K562 (cell line): ENCODE measurements at regions not wholly inside any gene's neighbourhood (a gene's known extent, or its start where the extent isn't known, plus 50 kb on each side); places are given as distances from the start of the nearest gene placed in this dataset.

Experiments
- ATAC-seq: fragments of 200-7000 bp; cut with Tn5 transposase; 3 replicates; pipeline ENCODE4 v1.9.1; 2020; ENCODE audit warnings: moderate library complexity
- BruUV-seq: library from RNA; stranded (reverse); fragments of 400-500 nt; replicated peaks from 2 replicates; lab custom pipeline; 2021; lab: Mats Ljungman, UMichigan
- CTCF ChIA-PET: fragments of 300-600 bp; formaldehyde crosslinking; extraction: SDS; loops from one replicate; lab custom pipeline; 2021; ENCODE audit warnings: low intra/inter-chr PET ratio; lab: Yijun Ruan, JAX
- POLR2A ChIA-PET: fragments of 300-600, 350-650 bp; sonication (Branson Sonifier 250); formaldehyde crosslinking; extraction: SDS; loops from one replicate; lab custom pipeline; 2021; ENCODE audit warnings: antibody characterized with exemption, inconsistent platforms; lab: Yijun Ruan, JAX
- DNase-seq, 4 experiments: peaks; one replicate each; pipeline versions ENCODE4 v3.0.0 to v3.0.0-alpha.2; 2011 to 2018; ENCODE audit warnings: low spot score in 3 of 4, mixed read lengths in 3 of 4; ENCODE audit errors: extremely low read depth in 1 of 4
- FAIRE-seq: peaks from 2 replicates; lab custom pipeline; 2011; peaks lifted over from hg19 to GRCh38; lab: Jason Lieb, UNC
- H2AFZ ChIP-seq: 2 replicates; pipeline ENCODE4 v1.6.0; 2011; ENCODE audit warnings: low read depth, low read length, control low read depth, inconsistent platforms
- H3K27ac ChIP-seq: fragments of 200-600 bp; 3 replicates; pipeline ENCODE4 v1.8.0; 2011; ENCODE audit warnings: low read depth, mild to moderate bottlenecking, control low read depth, inconsistent platforms, low read length, moderate library complexity, mixed read lengths; ENCODE audit errors: extremely low read depth
- H3K27me3 ChIP-seq, 2 experiments: fragments of 300-600 bp in 1 of 2; 2 replicates in 1 of 2; 3 replicates in 1 of 2; pipeline versions ENCODE4 v1.6.0 to v1.8.0; 2011; ENCODE audit warnings: inconsistent platforms in 2 of 2, low read length in 2 of 2, mild to moderate bottlenecking in 1 of 2, mixed read lengths in 1 of 2, moderate library complexity in 1 of 2; ENCODE audit not compliant: control insufficient read depth in 2 of 2, insufficient read depth in 2 of 2
- H3K36me3 ChIP-seq: fragments of 300-600 bp; 3 replicates; pipeline ENCODE4 v1.8.0; 2011; ENCODE audit warnings: mild to moderate bottlenecking, low read length, inconsistent platforms; ENCODE audit not compliant: control insufficient read depth, insufficient read depth
- H3K4me1 ChIP-seq, 2 experiments: fragments of 200-600 bp in 1 of 2; replicated peaks in 1 of 2; 2 replicates in 1 of 2; 3 replicates in 1 of 2; pipeline versions ENCODE4 v1.5.1 to v1.8.0; 2011; ENCODE audit warnings: inconsistent platforms in 2 of 2, low read length in 2 of 2, mild to moderate bottlenecking in 1 of 2, mixed read lengths in 1 of 2, moderate library complexity in 1 of 2; ENCODE audit not compliant: control insufficient read depth in 2 of 2, insufficient read depth in 2 of 2
- H3K4me2 ChIP-seq: 2 replicates; pipeline ENCODE4 v1.6.1; 2011; ENCODE audit warnings: low read length, control low read depth, inconsistent platforms, mixed read lengths; ENCODE audit not compliant: insufficient read depth
- H3K4me3 ChIP-seq: fragments of 200-600 bp; sonication (generic), shearing (Covaris generic); 2 replicates; pipeline ENCODE4 v1.5.1; 2016; ENCODE audit warnings: control low read depth, inconsistent platforms
- H3K79me2 ChIP-seq: fragments of 200-600 bp; 3 replicates; pipeline ENCODE4 v1.8.0; 2011; ENCODE audit warnings: low read length, inconsistent platforms; ENCODE audit not compliant: control insufficient read depth, insufficient read depth
- H3K9ac ChIP-seq, 2 experiments: 2 replicates each; pipeline versions ENCODE4 v1.6.0 to v1.6.1; 2011; ENCODE audit warnings: low read depth in 2 of 2, low read length in 2 of 2, control low read depth in 1 of 2, inconsistent platforms in 1 of 2, mild to moderate bottlenecking in 1 of 2, mixed read lengths in 1 of 2; ENCODE audit not compliant: insufficient read depth in 1 of 2
- H3K9me1 ChIP-seq: one replicate; pipeline ENCODE4 v1.6.0; 2011; ENCODE audit warnings: inconsistent platforms, mild to moderate bottlenecking, low read length, moderate library complexity; ENCODE audit not compliant: control insufficient read depth, insufficient read depth
- H3K9me3 ChIP-seq: replicated peaks from 2 replicates; pipeline ENCODE4 v1.5.1; 2011; ENCODE audit warnings: low read depth, low read length, inconsistent platforms; ENCODE audit not compliant: control insufficient read depth, insufficient read depth
- H4K20me1 ChIP-seq: replicated peaks from 2 replicates; pipeline ENCODE4 v1.6.1; 2011; ENCODE audit warnings: low read length, inconsistent platforms, mixed read lengths; ENCODE audit not compliant: control insufficient read depth, insufficient read depth
- COPS2 ChIP-seq: fragments of 450-650 bp; conservative IDR thresholded peaks from 2 replicates; pipeline ENCODE4 v1.6.1; 2016; ENCODE audit warnings: mild to moderate bottlenecking, moderate library complexity
- HDAC6 ChIP-seq: IDR thresholded peaks from 2 replicates; pipeline ENCODE4 v1.6.1; 2012; ENCODE audit warnings: low read depth, mild to moderate bottlenecking, control low read depth, inconsistent platforms, low read length, moderate library complexity
- HNRNPK ChIP-seq: fragments of 200-400 bp; formaldehyde crosslinking; IDR thresholded peaks from one replicate; pipeline ENCODE4 v1.6.1; 2018; ENCODE audit warnings: mild to moderate bottlenecking, low read depth, low read length; ENCODE audit not compliant: poor library complexity, severe bottlenecking
- HOXB6 ChIP-seq: fragments of 250-450 bp; sonication (Bioruptor Pico); IDR thresholded peaks from 2 replicates; pipeline ENCODE4 v1.5.1; 2022; ENCODE audit warnings: mild to moderate bottlenecking, borderline replicate concordance
- MEIS2 ChIP-seq: fragments of 450-650 bp; IDR thresholded peaks from 2 replicates; pipeline ENCODE4 v1.6.1; 2014; ENCODE audit warnings: mild to moderate bottlenecking; ENCODE audit not compliant: partially characterized antibody
- SAFB ChIP-seq: fragments of 200-400 bp; formaldehyde crosslinking; IDR thresholded peaks from 2 replicates; pipeline ENCODE4 v1.6.1; 2017; ENCODE audit warnings: low read depth, low read length, borderline replicate concordance
- SOX6 ChIP-seq: fragments of 450-650 bp; IDR thresholded peaks from 2 replicates; pipeline ENCODE4 v1.6.1; 2014; ENCODE audit warnings: mild to moderate bottlenecking
- TCF3 ChIP-seq: sonication (generic); formaldehyde crosslinking; IDR thresholded peaks from 2 replicates; pipeline ENCODE4 v1.4.0; 2020; ENCODE audit warnings: mild to moderate bottlenecking, missing genetic modification reagents
- ZFPM2 ChIP-seq: fragments of 250-450 bp; sonication (Bioruptor Pico); IDR thresholded peaks from 2 replicates; pipeline ENCODE4 v1.5.1; 2022; ENCODE audit warnings: mild to moderate bottlenecking
- ZNF507 ChIP-seq: conservative IDR thresholded peaks from 2 replicates; pipeline ENCODE4 v1.6.1; 2017; ENCODE audit warnings: missing genetic modification characterization, missing compliant biosample characterization
- ZNF766 ChIP-seq: fragments of 200-800 bp; sonication (Bioruptor generic); conservative IDR thresholded peaks from 2 replicates; pipeline ENCODE4 v1.6.1; 2016; ENCODE audit warnings: missing genetic modification characterization, missing compliant biosample characterization
- ZNF79 ChIP-seq: fragments of 250-450 bp; sonication (Bioruptor Pico); IDR thresholded peaks from 2 replicates; pipeline ENCODE4 v1.4.0; 2020; ENCODE audit warnings: low read depth, mild to moderate bottlenecking, moderate library complexity
- WGBS: fragments of 100-300 bp; shearing (Covaris generic); methylation state at CpG from one replicate; pipeline ENCODE4 v1.1.6; 2016; ENCODE audit warnings: low coverage, mixed read lengths; ENCODE audit not compliant: insufficient coverage; ENCODE audit errors: missing lambda C conversion rate; 5-methylcytosine and 5-hydroxymethylcytosine counted together
- in situ Hi-C: fragments of 300-500 bp; cut with MboI; formaldehyde crosslinking; loops from 4 replicates; pipeline ENCODE4 v1.15.0; 2018; ENCODE audit warnings: inconsistent platforms, mixed read lengths
- intact Hi-C: fragments of 100-400 bp; cut with micrococcal nuclease; formaldehyde crosslinking; loops from 2 replicates; pipeline ENCODE4 v1.14.2; 2022

DNA sequence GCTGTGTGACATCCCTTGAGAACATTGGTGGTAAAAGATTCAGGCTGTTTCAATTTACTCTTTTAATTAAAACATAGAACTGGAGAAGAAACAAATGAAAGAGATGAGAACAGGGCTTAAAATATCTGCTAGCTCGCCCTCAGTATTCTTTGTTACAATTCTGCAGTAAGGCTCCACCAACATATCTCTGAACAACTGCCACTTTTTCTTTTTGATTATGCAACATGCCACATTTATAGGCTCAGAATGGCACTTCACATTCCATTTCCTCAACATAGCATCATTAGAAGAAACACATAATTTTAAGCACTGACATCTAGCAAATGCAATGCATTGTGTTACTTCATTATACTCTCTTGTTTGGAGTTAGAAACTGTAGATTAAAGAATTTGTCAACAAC lies 1315.2 kb downstream of the LRFN5 start:
- FAIRE-seq (no peak), DNase-seq (no peak), ATAC-seq (no peak)
- H3K4me2 ChIP-seq, result no peak overlapping the region
- H3K27ac ChIP-seq, result no peak overlapping the region
- no peak overlapping the region for H3K4me3 ChIP-seq
- BruUV-seq, result no TSS peak
- ChIA-PET POLR2A (interaction anchor here (0.7 kb wide), 1 partner anchor 887 kb away, joined by 3 read pairs; no protein-coding TSS in a partner anchor), CTCF (no interaction called here)
- in situ Hi-C loops, result no loop called here
- no peaks in the 10 kb centered on the region for H3K27me3 ChIP-seq
- no peak overlapping the region for H3K9ac ChIP-seq
- WGBS, result 13% methylated on average over 1 of the region's 1 CpG
- H4K20me1 ChIP-seq, result no peaks in the 10 kb centered on the region
- H3K36me3 ChIP-seq, result no peaks in the 10 kb centered on the region
- no peaks in the 10 kb centered on the region for H3K9me1 ChIP-seq
- no peaks in the 10 kb centered on the region for H3K4me1 ChIP-seq
- no peaks in the 10 kb centered on the region for H3K79me2 ChIP-seq
- no peaks in the 10 kb centered on the region for H3K9me3 ChIP-seq
- no peak overlapping the region for H2AFZ ChIP-seq
- no peak for TF ChIP-seq HOXB6 (CRISPR knock-in tag)
- no peak for TF ChIP-seq SAFB
- TF ChIP-seq ZFPM2, result no peak
- TF ChIP-seq ZNF766 (CRISPR knock-in tag), result no peak
- no peak for TF ChIP-seq COPS2
- TF ChIP-seq TCF3 (CRISPR knock-in tag), result no peak
- TF ChIP-seq ZNF507, result no peak
- no peak for TF ChIP-seq HNRNPK
- no peak for TF ChIP-seq HDAC6
- no peak for TF ChIP-seq ZNF79
- TF ChIP-seq SOX6, result no peak
- TF ChIP-seq MEIS2, result no peak
- TF ChIP-seq, all 486 proteins: peak for 0
- intact Hi-C loops, result no loop called here
